GM13977 (cell line): ENCODE measurements at regions not wholly inside any gene's neighbourhood (a gene's known extent, or its start where the extent isn't known, plus 50 kb on each side); places are given as distances from the start of the nearest gene placed in this dataset.

Experiments
- DNase-seq: peaks from one replicate; pipeline ENCODE4 v3.0.0; 2012; ENCODE audit warnings: low spot score
- CTCF ChIP-seq: IDR thresholded peaks from 2 replicates; pipeline ENCODE4 v1.5.1; 2012; ENCODE audit warnings: mild to moderate bottlenecking, control low read depth; ENCODE audit not compliant: insufficient read depth; ENCODE audit errors: extremely low read depth, missing control alignments
- in situ Hi-C: fragments of 300-500 bp; cut with MboI; formaldehyde crosslinking; loops from one replicate; pipeline ENCODE4 v1.12.0; 2022; ENCODE audit warnings: low sequenced_read_pairs, low pct_unique_long_range_greater_than_20kb, mixed read lengths, inconsistent platforms; ENCODE audit not compliant: unreplicated experiment

- in situ Hi-C loops: loop anchor here (25.0 kb wide), 2 partner anchors 215 to 365 kb away; no protein-coding TSS in a partner anchor
- no peak for DNase-seq
- TF ChIP-seq CTCF: no peak
Observed at GRCh38 chr9:1722404-1722803, 292.7 kb upstream of the SMARCA2 start.

GRCh38 chr9:1723522-1724015 lies 291.6 kb upstream of the SMARCA2 start:
- no peak for TF ChIP-seq CTCF
- in situ Hi-C loops: loop anchor here (25.0 kb wide), 2 partner anchors 214 to 364 kb away; no protein-coding TSS in a partner anchor
- no peak for DNase-seq

- in situ Hi-C loops: no loop called here
- DNase-seq: no peak
- TF ChIP-seq CTCF: peak; percentile 40
Observed at GRCh38 chr9:1726993-1727759, 288.0 kb upstream of the SMARCA2 start.

- no peak for TF ChIP-seq CTCF
- DNase-seq: no peak
- in situ Hi-C loops: no loop called here
Observed at GRCh38 chr9:1729631-1730030, 285.5 kb upstream of the SMARCA2 start.

- no peak for DNase-seq
- in situ Hi-C loops: no loop called here
- peak; percentile 38 for TF ChIP-seq CTCF
Observed at GRCh38 chr9:1732670-1733069, 282.5 kb upstream of the SMARCA2 start.

- in situ Hi-C loops: no loop called here
- DNase-seq: no peak
- no peak for TF ChIP-seq CTCF
Observed at GRCh38 chr9:1738511-1739100, 276.5 kb upstream of the SMARCA2 start.
